Parathyroid adenoma (tissue), 2 donors: ENCODE measurements at regions not wholly inside any gene's neighbourhood (a gene's known extent, or its start where the extent isn't known, plus 50 kb on each side); places are given as distances from the start of the nearest gene placed in this dataset.

Experiments
- H2AFZ ChIP-seq: fragments of 300-600 bp; sonication (generic); one replicate; pipeline ENCODE4 v1.7.0; 2017; ENCODE audit warnings: antibody characterized with exemption, mild to moderate bottlenecking
- H3K27ac ChIP-seq: fragments of 300-600 bp; sonication (generic); one replicate; pipeline ENCODE4 v1.7.0; 2017
- H3K27me3 ChIP-seq: fragments of 300-600 bp; sonication (generic); one replicate; pipeline ENCODE4 v1.7.0; 2017; ENCODE audit warnings: low read length; ENCODE audit not compliant: control insufficient read depth, insufficient read depth
- H3K36me3 ChIP-seq: fragments of 300-600 bp; sonication (generic); one replicate; pipeline ENCODE4 v1.7.0; 2017; ENCODE audit warnings: low read length; ENCODE audit not compliant: control insufficient read depth, insufficient read depth
- H3K4me1 ChIP-seq: fragments of 300-600 bp; sonication (generic); one replicate; pipeline ENCODE4 v1.7.0; 2017; ENCODE audit warnings: control low read depth
- H3K4me2 ChIP-seq: fragments of 300-600 bp; sonication (generic); one replicate; pipeline ENCODE4 v1.7.0; 2017; ENCODE audit warnings: low read length
- H3K4me3 ChIP-seq: fragments of 300-600 bp; sonication (generic); one replicate; pipeline ENCODE4 v1.7.0; 2017; ENCODE audit warnings: low read depth, low read length
- H3K79me2 ChIP-seq: fragments of 300-600 bp; sonication (generic); one replicate; pipeline ENCODE4 v1.7.0; 2017; ENCODE audit warnings: control low read depth
- H3K9ac ChIP-seq: fragments of 300-600 bp; sonication (generic); one replicate; pipeline ENCODE4 v1.7.0; 2017; ENCODE audit warnings: mild to moderate bottlenecking
- H3K9me3 ChIP-seq: fragments of 300-600 bp; sonication (generic); one replicate; pipeline ENCODE4 v1.7.0; 2017; ENCODE audit warnings: low read length; ENCODE audit not compliant: control insufficient read depth
- CTCF ChIP-seq: fragments of 300-600 bp; sonication (generic); IDR thresholded peaks from one replicate; pipeline ENCODE4 v1.7.0; 2017; ENCODE audit warnings: antibody characterized with exemption, mild to moderate bottlenecking
- donor health status: primary hyperparathyroidism.

- Histone ChIP-seq H3K27ac (no peak overlapping the region), H3K79me2 (no peaks in the 10 kb centered on the region), H3K4me3 (no peak overlapping the region), H3K9me3 (no peaks in the 10 kb centered on the region), H3K9ac (no peak overlapping the region), H3K36me3 (no peaks in the 10 kb centered on the region), H3K4me1 (no peaks in the 10 kb centered on the region), H3K27me3 (no peaks in the 10 kb centered on the region), H2AFZ (no peak overlapping the region), H3K4me2 (no peak overlapping the region)
- no peak for TF ChIP-seq CTCF
Observed at GRCh38 chr6:148035806-148036390, 306.7 kb upstream of the SASH1 start.

GRCh38 chr6:148037496-148037895 lies 305.1 kb upstream of the SASH1 start:
- Histone ChIP-seq H3K36me3 (no peaks in the 10 kb centered on the region), H3K9ac (no peak overlapping the region), H3K27ac (no peak overlapping the region), H2AFZ (no peak overlapping the region), H3K27me3 (no peaks in the 10 kb centered on the region), H3K4me1 (no peaks in the 10 kb centered on the region), H3K4me3 (no peak overlapping the region), H3K9me3 (no peaks in the 10 kb centered on the region), H3K79me2 (no peaks in the 10 kb centered on the region), H3K4me2 (no peak overlapping the region)
- TF ChIP-seq CTCF: no peak

- TF ChIP-seq CTCF: no peak
- H3K4me3 ChIP-seq: no peak overlapping the region
- H3K9ac ChIP-seq: no peak overlapping the region
- no peaks in the 10 kb centered on the region for H3K27me3 ChIP-seq
- H3K36me3 ChIP-seq: no peaks in the 10 kb centered on the region
- no peak overlapping the region for H2AFZ ChIP-seq
- H3K9me3 ChIP-seq: no peaks in the 10 kb centered on the region
- no peaks in the 10 kb centered on the region for H3K79me2 ChIP-seq
- no peak overlapping the region for H3K4me2 ChIP-seq
- H3K4me1 ChIP-seq: no peaks in the 10 kb centered on the region
- no peak overlapping the region for H3K27ac ChIP-seq
Observed at GRCh38 chr6:148041546-148041945, 301.1 kb upstream of the SASH1 start.

- Histone ChIP-seq H3K27me3 (no peaks in the 10 kb centered on the region), H3K4me2 (no peak overlapping the region), H2AFZ (no peak overlapping the region), H3K36me3 (no peaks in the 10 kb centered on the region), H3K27ac (no peak overlapping the region), H3K4me1 (no peaks in the 10 kb centered on the region), H3K9me3 (no peaks in the 10 kb centered on the region), H3K79me2 (no peaks in the 10 kb centered on the region), H3K4me3 (no peak overlapping the region), H3K9ac (no peak overlapping the region)
- no peak for TF ChIP-seq CTCF
Observed at GRCh38 chr6:148042536-148042935, 300.1 kb upstream of the SASH1 start.

- Histone ChIP-seq H3K4me3 (no peak overlapping the region), H3K4me1 (no peaks in the 10 kb centered on the region), H3K36me3 (no peaks in the 10 kb centered on the region), H3K27ac (no peak overlapping the region), H3K4me2 (no peak overlapping the region), H3K79me2 (no peaks in the 10 kb centered on the region), H3K9ac (no peak overlapping the region), H3K27me3 (no peaks in the 10 kb centered on the region), H2AFZ (no peak overlapping the region), H3K9me3 (no peaks in the 10 kb centered on the region)
- no peak for TF ChIP-seq CTCF
Observed at GRCh38 chr6:148044261-148044751, 298.3 kb upstream of the SASH1 start.
